ENCODE measurements at regions not wholly inside any gene's neighbourhood (a gene's known extent, or its start where the extent isn't known, plus 50 kb on each side); places are given as distances from the start of the nearest gene placed in this dataset.

DNA sequence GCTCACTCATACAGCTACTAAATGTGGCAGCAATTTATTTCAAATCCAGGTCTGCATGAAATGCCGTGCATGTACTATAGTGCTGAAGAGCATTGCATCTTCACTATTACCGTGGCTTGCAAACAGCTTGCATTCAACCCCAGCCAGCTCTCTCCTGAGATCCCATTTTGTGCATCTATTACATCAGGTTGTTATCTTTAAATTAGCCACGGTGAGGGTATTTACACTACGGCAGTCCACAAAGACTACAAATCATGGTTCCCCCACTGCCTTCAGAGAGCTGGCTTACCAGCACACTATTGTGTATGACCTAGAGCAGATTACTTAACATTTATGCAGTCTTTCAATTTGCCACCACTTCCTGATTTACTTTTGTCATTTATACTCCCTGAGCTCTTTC, 621.3 kb upstream of the LRATD1 start:
- DNase-seq = no peak
- ATAC-seq = no peak
- no peaks in the 10 kb centered on the region for H3K4me1 Mint-ChIP-seq (ENCODE audit: low read depth)
- no peak overlapping the region for H3K4me3 Mint-ChIP-seq
- POLR2A ChIA-PET = no interaction called here
- H3K27ac Mint-ChIP-seq = no peak overlapping the region
- H3K27me3 Mint-ChIP-seq (ENCODE audit: low read depth) = no peaks in the 10 kb centered on the region
- no peaks in the 10 kb centered on the region for H3K36me3 Mint-ChIP-seq (ENCODE audit: low read depth)
- CTCF ChIA-PET = no interaction called here
- H3K9me3 Mint-ChIP-seq (ENCODE audit: insufficient read depth) = peaks cover 22% of the 10 kb centered on the region

DNA sequence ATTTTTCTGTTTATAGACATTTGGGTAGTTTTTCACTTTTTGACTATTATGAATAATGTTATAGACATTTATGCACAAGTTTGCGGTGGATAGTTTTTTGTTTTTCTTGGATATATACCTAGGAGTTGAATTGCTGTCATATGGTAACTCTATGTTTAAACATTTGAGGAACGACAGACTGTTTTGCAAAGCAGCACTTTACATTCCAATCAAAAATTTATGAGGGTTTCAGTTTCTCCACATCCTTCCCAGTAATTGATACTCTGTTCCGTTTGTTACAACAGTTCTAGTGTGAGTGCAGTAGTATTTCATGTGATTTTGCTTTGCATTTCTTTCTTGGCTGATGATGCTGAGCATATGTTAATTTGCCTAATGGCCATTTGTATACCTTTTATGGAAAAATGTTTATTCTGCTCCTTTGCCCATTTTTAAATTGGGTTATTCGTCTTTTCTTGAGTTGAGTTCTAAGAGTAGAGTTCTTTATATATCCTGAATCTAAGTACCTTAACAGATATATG, 617.3 kb upstream of the LRATD1 start:
- DNase-seq (no peak), ATAC-seq (no peak)
- CTCF ChIA-PET = no interaction called here
- H3K9me3 Mint-ChIP-seq (ENCODE audit: insufficient read depth) = peaks cover 10% of the 10 kb centered on the region
- H3K4me1 Mint-ChIP-seq (ENCODE audit: low read depth) = no peaks in the 10 kb centered on the region
- no peak overlapping the region for H3K27ac Mint-ChIP-seq
- H3K27me3 Mint-ChIP-seq (ENCODE audit: low read depth) = no peaks in the 10 kb centered on the region
- H3K4me3 Mint-ChIP-seq = no peak overlapping the region
- no peaks in the 10 kb centered on the region for H3K36me3 Mint-ChIP-seq (ENCODE audit: low read depth)
- POLR2A ChIA-PET = no interaction called here

GRCh38 chr2:14016289-14016955, 616.1 kb upstream of the LRATD1 start:
- DNase-seq = no peak
- H3K9me3 Mint-ChIP-seq (ENCODE audit: insufficient read depth) = peaks cover 10% of the 10 kb centered on the region
- CTCF ChIA-PET = no interaction called here
- no peak overlapping the region for H3K27ac Mint-ChIP-seq
- no peaks in the 10 kb centered on the region for H3K4me1 Mint-ChIP-seq (ENCODE audit: low read depth)
- no peak for ATAC-seq
- no peaks in the 10 kb centered on the region for H3K36me3 Mint-ChIP-seq (ENCODE audit: low read depth)
- POLR2A ChIA-PET = no interaction called here
- no peaks in the 10 kb centered on the region for H3K27me3 Mint-ChIP-seq (ENCODE audit: low read depth)
- H3K4me3 Mint-ChIP-seq = no peak overlapping the region

- Mint-ChIP-seq H3K27ac (no peak overlapping the region), H3K36me3 (ENCODE audit: low read depth) (no peaks in the 10 kb centered on the region), H3K9me3 (ENCODE audit: insufficient read depth) (peaks cover 7% of the 10 kb centered on the region), H3K27me3 (ENCODE audit: low read depth) (no peaks in the 10 kb centered on the region), H3K4me3 (no peak overlapping the region), H3K4me1 (ENCODE audit: low read depth) (no peaks in the 10 kb centered on the region)
- CTCF ChIA-PET = no interaction called here
- DNase-seq (no peak), ATAC-seq (no peak)
- POLR2A ChIA-PET = no interaction called here
These were observed 613.9 kb upstream of the LRATD1 start for GRCh38 chr2:14018620-14019019.

GRCh38 chr2:14023558-14023957, 609.0 kb upstream of the LRATD1 start:
- Mint-ChIP-seq H3K27me3 (ENCODE audit: low read depth) (no peaks in the 10 kb centered on the region), H3K4me3 (no peak overlapping the region), H3K27ac (no peak overlapping the region), H3K4me1 (ENCODE audit: low read depth) (no peaks in the 10 kb centered on the region), H3K9me3 (ENCODE audit: insufficient read depth) (peaks cover 7% of the 10 kb centered on the region), H3K36me3 (ENCODE audit: low read depth) (no peaks in the 10 kb centered on the region)
- DNase-seq (no peak), ATAC-seq (no peak)
- ChIA-PET POLR2A (no interaction called here), CTCF (no interaction called here)

- Mint-ChIP-seq H3K4me3 (no peak overlapping the region), H3K27ac (no peak overlapping the region), H3K27me3 (ENCODE audit: low read depth) (no peaks in the 10 kb centered on the region), H3K9me3 (ENCODE audit: insufficient read depth) (peaks cover 7% of the 10 kb centered on the region), H3K4me1 (ENCODE audit: low read depth) (no peaks in the 10 kb centered on the region), H3K36me3 (ENCODE audit: low read depth) (no peaks in the 10 kb centered on the region)
- CTCF ChIA-PET = no interaction called here
- DNase-seq (no peak), ATAC-seq (no peak)
- POLR2A ChIA-PET = no interaction called here
These were observed 593.4 kb upstream of the LRATD1 start for GRCh38 chr2:14039134-14039533.

DNA sequence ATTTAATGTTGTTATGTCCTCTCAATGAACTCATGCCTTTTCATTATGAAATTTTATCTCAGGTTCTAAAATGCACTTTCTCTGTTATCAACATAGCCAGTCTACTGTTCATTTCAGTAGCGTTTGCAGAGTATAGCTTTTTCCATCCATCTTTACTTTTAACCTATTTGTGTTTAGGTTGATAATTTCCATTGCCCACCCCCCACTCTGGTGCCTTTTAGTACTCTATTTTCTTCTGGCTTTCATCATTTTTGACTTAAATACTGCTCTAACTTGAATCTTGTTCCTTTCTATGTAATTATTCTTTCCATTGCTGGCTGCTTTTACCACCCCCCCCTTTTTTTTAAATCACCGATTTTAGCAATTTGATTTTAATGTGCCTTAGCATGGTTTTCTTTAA, 585.0 kb upstream of the LRATD1 start:
- ChIA-PET POLR2A (no interaction called here), CTCF (interaction anchor here (0.6 kb wide), 1 partner anchor 305 kb away, joined by 5 read pairs; no protein-coding TSS in a partner anchor)
- H3K4me1 Mint-ChIP-seq (ENCODE audit: low read depth) = no peaks in the 10 kb centered on the region

GRCh38 chr2:14051401-14051800, 581.1 kb upstream of the LRATD1 start:
- DNase-seq (no peak), ATAC-seq (no peak)
- no peaks in the 10 kb centered on the region for H3K36me3 Mint-ChIP-seq (ENCODE audit: low read depth)
- H3K4me1 Mint-ChIP-seq (ENCODE audit: low read depth) = no peaks in the 10 kb centered on the region
- ChIA-PET CTCF (no interaction called here), POLR2A (no interaction called here)
- no peak overlapping the region for H3K27ac Mint-ChIP-seq
- H3K27me3 Mint-ChIP-seq (ENCODE audit: low read depth) = no peaks in the 10 kb centered on the region
- no peak overlapping the region for H3K4me3 Mint-ChIP-seq
- H3K9me3 Mint-ChIP-seq (ENCODE audit: insufficient read depth) = peaks cover 5% of the 10 kb centered on the region

More for the DNA sequence above, 585.0 kb upstream of the LRATD1 start:
- peaks cover 5% of the 10 kb centered on the region for H3K9me3 Mint-ChIP-seq (ENCODE audit: insufficient read depth)
- H3K27ac Mint-ChIP-seq = no peak overlapping the region
- no peak for ATAC-seq
- DNase-seq = no peak
- H3K4me3 Mint-ChIP-seq = no peak overlapping the region
- no peaks in the 10 kb centered on the region for H3K27me3 Mint-ChIP-seq (ENCODE audit: low read depth)
- H3K36me3 Mint-ChIP-seq (ENCODE audit: low read depth) = no peaks in the 10 kb centered on the region

GRCh38 chr2:14053105-14053504, 579.4 kb upstream of the LRATD1 start:
- ATAC-seq (no peak), DNase-seq (no peak)
- peaks cover 5% of the 10 kb centered on the region for H3K9me3 Mint-ChIP-seq (ENCODE audit: insufficient read depth)
- H3K4me3 Mint-ChIP-seq = no peak overlapping the region
- H3K27me3 Mint-ChIP-seq (ENCODE audit: low read depth) = no peaks in the 10 kb centered on the region
- POLR2A ChIA-PET = no interaction called here
- no peaks in the 10 kb centered on the region for H3K4me1 Mint-ChIP-seq (ENCODE audit: low read depth)
- H3K36me3 Mint-ChIP-seq (ENCODE audit: low read depth) = no peaks in the 10 kb centered on the region
- CTCF ChIA-PET = no interaction called here
- H3K27ac Mint-ChIP-seq = no peak overlapping the region

- Mint-ChIP-seq H3K9me3 (ENCODE audit: insufficient read depth) (peaks cover 5% of the 10 kb centered on the region), H3K27me3 (ENCODE audit: low read depth) (no peaks in the 10 kb centered on the region), H3K4me1 (ENCODE audit: low read depth) (no peaks in the 10 kb centered on the region), H3K4me3 (no peak overlapping the region), H3K27ac (no peak overlapping the region), H3K36me3 (ENCODE audit: low read depth) (no peaks in the 10 kb centered on the region)
- ChIA-PET POLR2A (no interaction called here), CTCF (no interaction called here)
- ATAC-seq (no peak), DNase-seq (no peak)
These were observed 568.2 kb upstream of the LRATD1 start for GRCh38 chr2:14064346-14064745.

DNA sequence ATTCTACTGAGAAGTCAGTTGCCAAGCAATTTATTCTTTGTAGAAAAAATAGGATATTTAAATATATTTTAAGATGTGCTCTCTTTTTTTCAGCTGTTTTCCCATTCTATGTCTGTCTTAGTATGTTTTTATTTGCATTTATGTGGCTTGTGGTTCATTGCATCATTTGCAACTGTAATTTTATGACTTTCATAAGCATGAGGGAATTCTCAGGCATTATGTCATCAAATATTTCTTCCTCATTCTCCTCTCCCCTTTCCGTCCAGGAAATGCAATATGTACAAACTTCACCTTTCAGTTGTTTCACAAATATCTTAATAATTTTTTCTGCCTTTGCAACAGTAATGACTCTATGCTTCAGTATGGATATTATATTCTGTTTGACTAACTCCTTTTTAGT, 560.2 kb upstream of the LRATD1 start:
- Mint-ChIP-seq H3K36me3 (ENCODE audit: low read depth) (no peaks in the 10 kb centered on the region), H3K27ac (no peak overlapping the region), H3K27me3 (ENCODE audit: low read depth) (no peaks in the 10 kb centered on the region), H3K4me3 (no peak overlapping the region), H3K4me1 (ENCODE audit: low read depth) (no peaks in the 10 kb centered on the region), H3K9me3 (ENCODE audit: insufficient read depth) (peaks cover 3% of the 10 kb centered on the region)
- CTCF ChIA-PET = no interaction called here
- DNase-seq (no peak), ATAC-seq (no peak)
- POLR2A ChIA-PET = no interaction called here

- POLR2A ChIA-PET = no interaction called here
- Mint-ChIP-seq H3K9me3 (ENCODE audit: insufficient read depth) (peaks cover 3% of the 10 kb centered on the region), H3K36me3 (ENCODE audit: low read depth) (no peaks in the 10 kb centered on the region), H3K27me3 (ENCODE audit: low read depth) (no peaks in the 10 kb centered on the region), H3K4me3 (no peak overlapping the region), H3K27ac (no peak overlapping the region), H3K4me1 (ENCODE audit: low read depth) (no peaks in the 10 kb centered on the region)
- CTCF ChIA-PET = no interaction called here
- DNase-seq = no peak
- ATAC-seq = no peak
These were observed 557.8 kb upstream of the LRATD1 start for GRCh38 chr2:14074691-14075090.

- no peaks in the 10 kb centered on the region for H3K4me1 Mint-ChIP-seq (ENCODE audit: low read depth)
- H3K27ac Mint-ChIP-seq = no peak overlapping the region
- no peaks in the 10 kb centered on the region for H3K27me3 Mint-ChIP-seq (ENCODE audit: low read depth)
- POLR2A ChIA-PET = no interaction called here
- no peaks in the 10 kb centered on the region for H3K36me3 Mint-ChIP-seq (ENCODE audit: low read depth)
- H3K9me3 Mint-ChIP-seq (ENCODE audit: insufficient read depth) = peaks cover 3% of the 10 kb centered on the region
- H3K4me3 Mint-ChIP-seq = no peak overlapping the region
- ATAC-seq = no peak
- CTCF ChIA-PET = no interaction called here
- DNase-seq = no peak
These were observed 552.9 kb upstream of the LRATD1 start for GRCh38 chr2:14079576-14079975.

Measured in activated CD8-positive, alpha-beta T cell treated with anti-CD3 and anti-CD28 coated beads, Interleukin-2, amount 10 ng/mL, durations not matched to agents 7 days and 5 days (primary cell).